Calu3 (cell line): ENCODE measurements at regions not wholly inside any gene's neighbourhood (a gene's known extent, or its start where the extent isn't known, plus 50 kb on each side); places are given as distances from the start of the nearest gene placed in this dataset.

ENCODE experiments used
- BruUV-seq: library from RNA; stranded (reverse); fragments of 400-500 nt; replicated peaks from 2 replicates; lab custom pipeline; 2021; lab: Mats Ljungman, UMichigan
- CTCF ChIA-PET: fragments of 300-600 bp; sonication (Branson Sonifier 250); formaldehyde crosslinking; loops from one replicate; lab custom pipeline; 2022; ENCODE audit warnings: antibody characterized with exemption; lab: Charles Lee
- DNase-seq: peaks from one replicate; pipeline ENCODE4 v3.0.0; 2022
- H3K27ac Mint-ChIP-seq: one replicate; pipeline ENCODE4 v1.8.0; 2022; ENCODE audit warnings: mixed read lengths; ENCODE audit not compliant: unreplicated experiment
- H3K27me3 Mint-ChIP-seq: one replicate; pipeline ENCODE4 v1.8.0; 2022; ENCODE audit warnings: mixed read lengths; ENCODE audit not compliant: unreplicated experiment
- H3K36me3 Mint-ChIP-seq: one replicate; pipeline ENCODE4 v1.8.0; 2022; ENCODE audit warnings: mild to moderate bottlenecking, moderate library complexity, mixed read lengths; ENCODE audit not compliant: insufficient read depth, unreplicated experiment
- H3K4me1 Mint-ChIP-seq: one replicate; pipeline ENCODE4 v1.8.0; 2022; ENCODE audit warnings: mild to moderate bottlenecking, low read depth, mixed read lengths; ENCODE audit not compliant: unreplicated experiment
- H3K4me3 Mint-ChIP-seq: one replicate; pipeline ENCODE4 v1.8.0; 2022; ENCODE audit warnings: mild to moderate bottlenecking, low read depth, moderate library complexity, mixed read lengths; ENCODE audit not compliant: unreplicated experiment
- H3K9me3 Mint-ChIP-seq: one replicate; pipeline ENCODE4 v1.8.0; 2022; ENCODE audit warnings: low read depth, mixed read lengths; ENCODE audit not compliant: unreplicated experiment
- CTCF ChIP-seq: fragments of 200-600 bp; IDR thresholded peaks from one replicate; pipeline ENCODE4 v1.8.0; 2022; ENCODE audit warnings: antibody characterized with exemption; ENCODE audit not compliant: unreplicated experiment
- intact Hi-C: fragments of 100-400 bp; cut with micrococcal nuclease; formaldehyde crosslinking; loops from one replicate; pipeline ENCODE4 v1.10.0; 2022; ENCODE audit not compliant: unreplicated experiment

GRCh38 chr7:28889290-28889689 lies 68.8 kb downstream of the TRIL start:
- CTCF ChIA-PET = interaction anchor here (0.7 kb wide), 1 partner anchor 1406 kb away, joined by 3 read pairs; no protein-coding TSS in a partner anchor
- no peak overlapping the region for H3K27ac Mint-ChIP-seq
- H3K36me3 Mint-ChIP-seq = no peaks in the 10 kb centered on the region
- H3K9me3 Mint-ChIP-seq = no peaks in the 10 kb centered on the region
- peaks cover 25% of the 10 kb centered on the region for H3K4me1 Mint-ChIP-seq
- no peak for TF ChIP-seq CTCF
- intact Hi-C loops = no loop called here
- no peak for DNase-seq
- H3K27me3 Mint-ChIP-seq = no peaks in the 10 kb centered on the region
- no peak overlapping the region for H3K4me3 Mint-ChIP-seq
- no TSS peak for BruUV-seq

DNA sequence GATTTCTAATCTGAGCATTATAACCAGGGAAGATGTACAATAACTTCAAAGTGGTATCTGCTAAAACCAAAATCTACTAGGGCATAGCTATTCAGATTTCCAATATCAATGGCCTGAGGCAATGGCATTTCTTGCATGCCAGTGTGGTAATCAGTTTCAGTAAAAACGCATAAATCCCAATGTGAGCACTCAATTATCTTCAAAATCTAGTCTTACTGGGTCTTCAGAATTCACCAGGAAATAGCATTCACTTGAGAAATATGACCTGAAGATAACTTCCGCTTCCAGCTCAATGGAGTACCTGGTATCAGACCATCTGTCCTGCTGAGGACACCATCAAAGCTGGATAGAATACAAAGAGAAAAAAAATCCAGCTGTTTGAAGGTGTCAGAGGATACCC lies 72.4 kb downstream of the TRIL start:
- no peak for DNase-seq
- no peaks in the 10 kb centered on the region for H3K27me3 Mint-ChIP-seq
- CTCF ChIA-PET = no interaction called here
- no peak for TF ChIP-seq CTCF
- intact Hi-C loops = no loop called here
- H3K27ac Mint-ChIP-seq = no peak overlapping the region
- BruUV-seq = no TSS peak
- H3K9me3 Mint-ChIP-seq = no peaks in the 10 kb centered on the region
- H3K4me1 Mint-ChIP-seq = peaks cover 8% of the 10 kb centered on the region
- no peaks in the 10 kb centered on the region for H3K36me3 Mint-ChIP-seq
- no peak overlapping the region for H3K4me3 Mint-ChIP-seq

- no peaks in the 10 kb centered on the region for H3K36me3 Mint-ChIP-seq
- DNase-seq = no peak
- H3K4me3 Mint-ChIP-seq = no peak overlapping the region
- H3K27me3 Mint-ChIP-seq = no peaks in the 10 kb centered on the region
- H3K27ac Mint-ChIP-seq = no peak overlapping the region
- H3K4me1 Mint-ChIP-seq = no peaks in the 10 kb centered on the region
- CTCF ChIA-PET = no interaction called here
- H3K9me3 Mint-ChIP-seq = no peaks in the 10 kb centered on the region
- intact Hi-C loops = no loop called here
- peak; percentile 16 for TF ChIP-seq CTCF
- no TSS peak for BruUV-seq
Measured at GRCh38 chr7:28882869-28883470, 75.2 kb downstream of the TRIL start.

DNA sequence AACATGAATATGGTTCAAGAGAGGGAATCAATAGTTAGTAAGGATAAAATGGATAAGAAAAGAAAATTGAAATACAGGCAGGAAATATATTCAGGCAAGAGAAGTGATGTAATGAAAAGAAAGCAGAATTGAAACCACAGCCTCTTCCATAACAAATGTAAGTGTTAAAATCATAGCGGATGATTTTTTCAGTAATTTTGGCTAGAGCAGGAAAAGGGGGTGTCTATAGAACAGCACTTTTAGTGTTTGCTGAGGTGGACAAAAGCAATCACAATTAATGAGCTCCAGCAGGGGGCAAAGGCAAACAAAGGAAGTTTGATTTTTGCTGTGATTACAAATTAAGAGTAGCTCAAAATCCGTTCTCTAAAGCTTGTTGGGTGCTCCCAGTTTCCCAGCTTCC lies 79.0 kb downstream of the TRIL start:
- H3K27me3 Mint-ChIP-seq = no peaks in the 10 kb centered on the region
- H3K36me3 Mint-ChIP-seq = no peaks in the 10 kb centered on the region
- TF ChIP-seq CTCF = no peak
- no peaks in the 10 kb centered on the region for H3K4me1 Mint-ChIP-seq
- H3K27ac Mint-ChIP-seq = no peak overlapping the region
- CTCF ChIA-PET = interaction anchor here (0.6 to 2.1 kb wide), 5 partner anchors 9 to 924 kb away, joined by 3 to 10 read pairs (median 3); no protein-coding TSS in a partner anchor
- no peaks in the 10 kb centered on the region for H3K9me3 Mint-ChIP-seq
- intact Hi-C loops = no loop called here
- no peak for DNase-seq
- BruUV-seq = no TSS peak
- no peak overlapping the region for H3K4me3 Mint-ChIP-seq
